Endothelial cell of umbilical vein (primary cell): ENCODE measurements at regions not wholly inside any gene's neighbourhood (a gene's known extent, or its start where the extent isn't known, plus 50 kb on each side); places are given as distances from the start of the nearest gene placed in this dataset.

Source experiments
- CTCF ChIP-seq, 2 donors: IDR thresholded peaks; 1 replicate in 1 of 2; 2 replicates in 1 of 2; pipeline ENCODE4 v1.5.1; 2011; ENCODE audit warnings: low read length in 2 of 2, mild to moderate bottlenecking in 2 of 2, moderate library complexity in 2 of 2, control low read depth in 1 of 2, inconsistent platforms in 1 of 2, low read depth in 1 of 2; ENCODE audit not compliant: insufficient read depth in 1 of 2; ENCODE audit errors: extremely low read depth in 1 of 2
- EZH2 ChIP-seq: IDR thresholded peaks from 2 replicates; pipeline ENCODE4 v1.6.1; 2012; ENCODE audit warnings: borderline replicate concordance, low read depth, mild to moderate bottlenecking, moderate library complexity, low read length, inconsistent platforms; ENCODE audit not compliant: severe bottlenecking
- FOS ChIP-seq: IDR thresholded peaks from 2 replicates; pipeline ENCODE4 v1.6.1; 2011; ENCODE audit warnings: mild to moderate bottlenecking, low read length, moderate library complexity, borderline replicate concordance; ENCODE audit not compliant: insufficient read depth
- GATA2 ChIP-seq: IDR thresholded peaks from 2 replicates; pipeline ENCODE4 v1.7.0; 2011; ENCODE audit warnings: low read depth, mild to moderate bottlenecking, moderate library complexity, mixed read lengths, low read length; ENCODE audit not compliant: insufficient read length, insufficient read depth
- JUN ChIP-seq: IDR thresholded peaks from 2 replicates; pipeline ENCODE4 v1.6.1; 2011; ENCODE audit warnings: borderline replicate concordance, low read depth; ENCODE audit not compliant: insufficient read length, insufficient read depth
- MAX ChIP-seq: IDR thresholded peaks from 2 replicates; pipeline ENCODE4 v1.6.1; 2011; ENCODE audit not compliant: insufficient read depth, insufficient read length
- MYC ChIP-seq: IDR thresholded peaks from one replicate; pipeline ENCODE4 v1.6.1; 2011; ENCODE audit warnings: mild to moderate bottlenecking, low read depth, low read length
- POLR2A ChIP-seq: IDR thresholded peaks from 2 replicates; pipeline ENCODE4 v1.6.1; 2012; ENCODE audit warnings: low read depth, mild to moderate bottlenecking, control low read depth, low read length
- POLR2AphosphoS5 ChIP-seq: IDR thresholded peaks from 2 replicates; pipeline ENCODE4 v1.6.1; 2012; ENCODE audit warnings: low read depth, mild to moderate bottlenecking, control low read depth, low read length, moderate library complexity; ENCODE audit not compliant: insufficient read depth

- TF ChIP-seq CTCF (IDR thresholded peaks at IDR 0.05; ENCODE audit: extremely low read depth in 1 of 2, insufficient read depth in 1 of 2, low read depth in 1 of 2, low read length in 2 of 2) (no peak), EZH2 (no peak), POLR2AphosphoS5 (no peak), JUN (no peak), POLR2A (no peak), MAX (no peak), FOS (no peak), MYC (no peak), GATA2 (no peak)
Observed at GRCh38 chr3:19748782-19749447, 185.1 kb downstream of the EFHB start.
